ENCODE measurements at regions not wholly inside any gene's neighbourhood (a gene's known extent, or its start where the extent isn't known, plus 50 kb on each side); places are given as distances from the start of the nearest gene placed in this dataset.

GRCh38 chr11:70583781-70584218 lies 185.5 kb downstream of the CTTN start:
- TF ChIP-seq ZFX (IDR thresholded peaks at IDR 0.05; ENCODE audit: borderline replicate concordance) (no peak), CTCF (IDR thresholded peaks at IDR 0.05) (no peak)
- H3K27ac ChIP-seq = no peak overlapping the region

GRCh38 chr11:70584498-70585235 lies 186.3 kb downstream of the CTTN start:
- no peak overlapping the region for H3K27ac ChIP-seq
- TF ChIP-seq ZFX (IDR thresholded peaks at IDR 0.05; ENCODE audit: borderline replicate concordance) = no peak
- no peak for TF ChIP-seq CTCF (IDR thresholded peaks at IDR 0.05)

GRCh38 chr11:70585236-70585545 lies 186.9 kb downstream of the CTTN start:
- no peak overlapping the region for H3K27ac ChIP-seq
- TF ChIP-seq ZFX (IDR thresholded peaks at IDR 0.05; ENCODE audit: borderline replicate concordance) = no peak
- TF ChIP-seq CTCF (IDR thresholded peaks at IDR 0.05) = no peak

- TF ChIP-seq ZFX (IDR thresholded peaks at IDR 0.05; ENCODE audit: borderline replicate concordance) (no peak), CTCF (IDR thresholded peaks at IDR 0.05) (no peak)
- no peak overlapping the region for H3K27ac ChIP-seq
Measured at GRCh38 chr11:70586261-70587074, 188.1 kb downstream of the CTTN start.

- TF ChIP-seq ZFX (IDR thresholded peaks at IDR 0.05; ENCODE audit: borderline replicate concordance) (no peak), CTCF (IDR thresholded peaks at IDR 0.05) (no peak)
- no peak overlapping the region for H3K27ac ChIP-seq
Measured at GRCh38 chr11:70587075-70587389, 188.7 kb downstream of the CTTN start.

GRCh38 chr11:70590356-70590991 lies 192.1 kb downstream of the CTTN start:
- TF ChIP-seq ZFX (IDR thresholded peaks at IDR 0.05; ENCODE audit: borderline replicate concordance) (no peak), CTCF (IDR thresholded peaks at IDR 0.05) (no peak)
- H3K27ac ChIP-seq = no peak overlapping the region
